HG02642 (cell line): ENCODE measurements at regions not wholly inside any gene's neighbourhood (a gene's known extent, or its start where the extent isn't known, plus 50 kb on each side); places are given as distances from the start of the nearest gene placed in this dataset.
"Not testable (repeated sequence)": the region's sequence is repeated elsewhere in the genome, so short reads cannot be mapped to it uniquely, and the experiment has no call there.

ENCODE experiments used
- ATAC-seq: cut with Tn5 transposase; IDR thresholded peaks from one replicate; pipeline ENCODE4 v1.9.1; 2021; ENCODE audit warnings: mild to moderate bottlenecking; ENCODE audit not compliant: unreplicated experiment, poor library complexity

GRCh38 chr5:1961952-1962595 is 79.3 kb upstream of the IRX4 start:
- no peak for ATAC-seq

GRCh38 chr5:1961304-1961946 is 78.7 kb upstream of the IRX4 start:
- ATAC-seq: no peak

GRCh38 chr5:1960595-1961303 is 78.0 kb upstream of the IRX4 start:
- no peak for ATAC-seq

- ATAC-seq: no peak
These were observed 77.2 kb upstream of the IRX4 start for GRCh38 chr5:1959725-1960581.

- ATAC-seq: no peak
These were observed 76.5 kb upstream of the IRX4 start for GRCh38 chr5:1959231-1959630.

GRCh38 chr5:1958211-1959010 is 75.7 kb upstream of the IRX4 start:
- no peak for ATAC-seq

- no peak for ATAC-seq
These were observed 72.9 kb upstream of the IRX4 start for GRCh38 chr5:1955586-1955985.

GRCh38 chr5:1953710-1954109 is 71.0 kb upstream of the IRX4 start:
- not testable (repeated sequence) for ATAC-seq

GRCh38 chr5:1952444-1953099 is 69.8 kb upstream of the IRX4 start:
- no peak for ATAC-seq

- ATAC-seq: no peak
These were observed 69.3 kb upstream of the IRX4 start for GRCh38 chr5:1952021-1952420.

GRCh38 chr5:1951165-1951816 is 68.6 kb upstream of the IRX4 start:
- no peak for ATAC-seq

GRCh38 chr5:1950708-1951103 is 68.0 kb upstream of the IRX4 start:
- no peak for ATAC-seq

- no peak for ATAC-seq
These were observed 67.5 kb upstream of the IRX4 start for GRCh38 chr5:1950096-1950707.

- ATAC-seq: no peak
These were observed 66.5 kb upstream of the IRX4 start for GRCh38 chr5:1949253-1949652.

GRCh38 chr5:1948663-1949191 is 66.0 kb upstream of the IRX4 start:
- ATAC-seq: no peak

- ATAC-seq: no peak
These were observed 65.4 kb upstream of the IRX4 start for GRCh38 chr5:1948111-1948510.

- no peak for ATAC-seq
These were observed 64.1 kb upstream of the IRX4 start for GRCh38 chr5:1946776-1947175.

GRCh38 chr5:1946122-1946677 is 63.5 kb upstream of the IRX4 start:
- ATAC-seq: no peak
